T-helper 1 cell treated with Interleukin-12 subunit alpha and Interleukin-12 subunit beta and Interleukin-4 antibody, amounts not matched to agents 30 μg/mL and 1 μg/mL, for 36 hours (primary cell): ENCODE measurements at regions not wholly inside any gene's neighbourhood (a gene's known extent, or its start where the extent isn't known, plus 50 kb on each side); places are given as distances from the start of the nearest gene placed in this dataset.
"Not testable (repeated sequence)": the region's sequence is repeated elsewhere in the genome, so short reads cannot be mapped to it uniquely, and the experiment has no call there.

ENCODE experiments used
- H3K27ac Mint-ChIP-seq: one replicate; pipeline ENCODE4 v1.8.0; 2021; ENCODE audit warnings: mild to moderate bottlenecking, mixed read lengths
- H3K27me3 Mint-ChIP-seq: one replicate; pipeline ENCODE4 v1.8.0; 2021; ENCODE audit warnings: low read depth, mixed read lengths
- H3K36me3 Mint-ChIP-seq: one replicate; pipeline ENCODE4 v1.8.0; 2021; ENCODE audit warnings: low read depth, mixed read lengths
- H3K4me1 Mint-ChIP-seq: one replicate; pipeline ENCODE4 v1.8.0; 2021; ENCODE audit warnings: low read depth, mixed read lengths
- H3K4me3 Mint-ChIP-seq: one replicate; pipeline ENCODE4 v1.8.0; 2021; ENCODE audit warnings: mild to moderate bottlenecking, moderate library complexity, mixed read lengths
- H3K9me3 Mint-ChIP-seq: one replicate; pipeline ENCODE4 v1.8.0; 2021; ENCODE audit warnings: mixed read lengths

DNA sequence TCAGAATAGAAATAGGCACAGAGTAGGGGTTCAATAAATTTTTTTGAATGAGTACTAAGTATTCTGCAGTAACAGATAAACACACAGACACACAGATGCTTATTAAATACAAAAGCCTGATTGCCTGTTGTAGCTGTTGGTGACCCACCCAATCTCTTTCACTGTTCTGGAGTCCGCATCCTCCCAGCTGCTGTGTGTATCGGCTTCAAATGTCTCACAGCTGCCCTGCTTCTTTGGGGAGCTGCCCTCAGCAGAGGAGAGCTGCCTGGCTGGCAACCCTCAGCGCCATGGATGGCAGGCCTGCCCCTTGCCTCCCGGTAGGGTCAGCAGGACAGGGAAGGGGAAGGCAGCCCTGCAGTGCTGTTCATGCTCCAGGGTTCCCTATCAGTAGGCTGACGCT, 50.5 kb upstream of the PRNP start:
- Mint-ChIP-seq H3K36me3 (no peaks in the 10 kb centered on the region), H3K27me3 (peaks cover 15% of the 10 kb centered on the region), H3K27ac (no peak overlapping the region), H3K4me1 (peaks cover 2% of the 10 kb centered on the region), H3K9me3 (no peaks in the 10 kb centered on the region), H3K4me3 (no peak overlapping the region)

DNA sequence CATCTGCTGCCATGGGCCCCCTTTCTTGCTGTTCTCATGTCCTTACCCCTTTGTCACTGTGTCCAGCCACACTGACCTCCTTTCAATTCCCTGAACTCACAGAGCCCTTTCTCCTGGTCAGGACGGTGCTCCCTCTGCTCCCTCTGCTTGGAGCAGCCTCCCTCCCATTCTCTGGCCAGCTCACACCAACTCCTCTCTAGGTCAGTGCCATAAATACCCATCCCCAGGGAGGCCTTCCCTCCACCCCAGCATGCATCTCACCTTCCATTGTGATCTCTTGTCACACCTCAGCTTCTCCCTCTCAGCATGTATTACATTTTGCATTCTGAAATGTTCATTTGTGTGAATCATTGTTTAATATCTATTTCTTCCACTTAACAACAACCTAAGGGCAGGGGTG, 50.9 kb upstream of the PRNP start:
- Mint-ChIP-seq H3K4me3 (no peak overlapping the region), H3K9me3 (no peaks in the 10 kb centered on the region), H3K36me3 (no peaks in the 10 kb centered on the region), H3K4me1 (peaks cover 2% of the 10 kb centered on the region), H3K27me3 (peaks cover 15% of the 10 kb centered on the region), H3K27ac (no peak overlapping the region)

DNA sequence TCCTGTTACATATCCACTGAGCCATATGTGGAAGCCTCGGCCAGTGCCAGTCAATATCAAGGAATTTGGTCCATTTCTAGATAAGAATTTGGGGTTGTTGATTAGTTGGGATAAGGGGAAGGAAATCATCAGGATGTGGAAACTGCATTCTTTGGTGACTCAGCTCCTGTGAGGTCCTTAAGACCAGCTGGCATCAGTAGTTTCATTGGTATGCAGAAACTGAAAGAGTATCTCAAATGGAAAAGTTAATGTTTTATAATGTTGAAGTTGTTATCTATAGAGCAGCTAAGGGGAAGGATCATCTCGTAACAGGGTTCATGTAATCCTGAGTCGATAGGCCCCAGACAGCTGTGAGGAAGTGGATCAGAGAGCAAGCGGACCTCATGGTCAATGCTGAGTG, 52.5 kb upstream of the PRNP start:
- H3K36me3 Mint-ChIP-seq, result no peaks in the 10 kb centered on the region
- no peak overlapping the region for H3K4me3 Mint-ChIP-seq
- H3K4me1 Mint-ChIP-seq, result peaks cover 2% of the 10 kb centered on the region
- H3K27me3 Mint-ChIP-seq, result peaks cover 20% of the 10 kb centered on the region
- H3K9me3 Mint-ChIP-seq, result no peaks in the 10 kb centered on the region
- no peak overlapping the region for H3K27ac Mint-ChIP-seq

DNA sequence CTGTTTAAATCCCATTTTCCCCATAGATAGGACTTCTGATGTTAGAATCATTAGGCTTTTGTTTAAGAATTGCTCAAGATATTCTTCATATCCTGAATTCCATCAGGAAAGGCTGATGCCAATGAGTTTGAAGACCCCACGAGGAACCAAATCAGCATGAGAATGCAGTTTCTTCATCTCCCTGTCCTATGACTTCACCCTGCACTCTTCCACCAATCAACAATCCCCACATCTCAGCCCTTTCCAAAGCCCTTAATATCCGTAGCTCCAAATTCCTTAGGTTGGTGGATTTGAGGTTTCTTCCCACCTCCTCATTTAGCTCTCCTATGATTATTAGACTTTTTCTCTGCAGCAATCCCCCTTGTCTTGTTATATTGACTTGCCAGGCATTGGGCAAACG, 52.9 kb upstream of the PRNP start:
- Mint-ChIP-seq H3K4me1 (peaks cover 2% of the 10 kb centered on the region), H3K27me3 (peaks cover 20% of the 10 kb centered on the region), H3K4me3 (no peak overlapping the region), H3K36me3 (no peaks in the 10 kb centered on the region), H3K9me3 (no peaks in the 10 kb centered on the region), H3K27ac (no peak overlapping the region)

- Mint-ChIP-seq H3K27me3 (peaks cover 20% of the 10 kb centered on the region), H3K4me3 (no peak overlapping the region), H3K36me3 (no peaks in the 10 kb centered on the region), H3K27ac (no peak overlapping the region), H3K4me1 (peaks cover 2% of the 10 kb centered on the region), H3K9me3 (no peaks in the 10 kb centered on the region)
These were observed 53.4 kb upstream of the PRNP start for GRCh38 chr20:4632876-4633275.

GRCh38 chr20:4626228-4626627, 60.0 kb upstream of the PRNP start:
- H3K4me3 Mint-ChIP-seq, result no peak overlapping the region
- H3K9me3 Mint-ChIP-seq, result peaks cover 7% of the 10 kb centered on the region
- H3K36me3 Mint-ChIP-seq, result peaks cover 3% of the 10 kb centered on the region
- no peaks in the 10 kb centered on the region for H3K4me1 Mint-ChIP-seq
- H3K27me3 Mint-ChIP-seq, result peaks cover 38% of the 10 kb centered on the region
- no peak overlapping the region for H3K27ac Mint-ChIP-seq

GRCh38 chr20:4625687-4626086, 60.6 kb upstream of the PRNP start:
- Mint-ChIP-seq H3K9me3 (peaks cover 7% of the 10 kb centered on the region), H3K27me3 (peaks cover 42% of the 10 kb centered on the region), H3K36me3 (peaks cover 3% of the 10 kb centered on the region), H3K4me3 (no peak overlapping the region), H3K4me1 (no peaks in the 10 kb centered on the region), H3K27ac (no peak overlapping the region)

DNA sequence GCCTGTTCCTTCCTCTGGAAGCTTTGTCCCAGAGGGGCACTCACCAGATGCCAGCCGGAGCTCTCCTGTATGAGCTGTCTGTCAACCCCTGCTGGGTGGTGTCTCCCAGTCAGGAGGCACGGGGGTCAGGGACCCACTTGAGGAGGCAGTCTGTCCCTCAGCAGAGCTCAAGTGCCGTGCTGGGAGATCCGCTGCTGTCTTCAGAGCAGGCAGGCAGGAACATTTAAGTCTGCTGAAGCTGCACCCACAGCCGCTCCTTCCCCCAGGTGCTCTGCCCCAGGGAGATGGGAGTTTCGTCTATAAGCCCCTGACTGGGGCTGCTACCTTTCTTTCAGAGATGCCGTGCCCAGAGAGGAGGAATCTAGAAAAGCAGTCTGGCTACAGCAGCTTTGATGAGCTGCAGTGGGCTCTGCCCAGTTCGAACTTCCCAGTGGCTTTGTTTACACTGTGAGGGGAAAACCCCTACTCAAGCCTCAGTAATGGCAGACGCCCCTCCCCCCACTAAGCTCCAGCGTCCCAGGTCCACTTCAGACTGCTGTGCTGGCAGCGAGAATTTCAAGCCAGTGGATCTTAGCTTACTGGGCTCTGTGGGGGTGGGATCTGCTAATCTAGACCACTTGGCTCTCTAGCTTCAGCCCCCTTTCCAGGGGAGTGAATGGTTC, 61.5 kb upstream of the PRNP start:
- not testable (repeated sequence) for H3K36me3 Mint-ChIP-seq, H3K9me3 Mint-ChIP-seq, H3K4me3 Mint-ChIP-seq, H3K4me1 Mint-ChIP-seq, H3K27ac Mint-ChIP-seq
- H3K27me3 Mint-ChIP-seq, result peaks cover 40% of the 10 kb centered on the region

- Mint-ChIP-seq H3K9me3 (peaks cover 29% of the 10 kb centered on the region), H3K27me3 (peaks cover 34% of the 10 kb centered on the region)
- not testable (repeated sequence) for H3K36me3 Mint-ChIP-seq, H3K4me1 Mint-ChIP-seq, H3K4me3 Mint-ChIP-seq, H3K27ac Mint-ChIP-seq
These were observed 67.1 kb upstream of the PRNP start for GRCh38 chr20:4619144-4619543.

GRCh38 chr20:4617484-4617883, 68.8 kb upstream of the PRNP start:
- Mint-ChIP-seq H3K27me3 (peaks cover 25% of the 10 kb centered on the region), H3K36me3 (peaks cover 3% of the 10 kb centered on the region), H3K4me1 (peaks cover 2% of the 10 kb centered on the region), H3K4me3 (no peak overlapping the region), H3K9me3 (peaks cover 29% of the 10 kb centered on the region), H3K27ac (no peak overlapping the region)

DNA sequence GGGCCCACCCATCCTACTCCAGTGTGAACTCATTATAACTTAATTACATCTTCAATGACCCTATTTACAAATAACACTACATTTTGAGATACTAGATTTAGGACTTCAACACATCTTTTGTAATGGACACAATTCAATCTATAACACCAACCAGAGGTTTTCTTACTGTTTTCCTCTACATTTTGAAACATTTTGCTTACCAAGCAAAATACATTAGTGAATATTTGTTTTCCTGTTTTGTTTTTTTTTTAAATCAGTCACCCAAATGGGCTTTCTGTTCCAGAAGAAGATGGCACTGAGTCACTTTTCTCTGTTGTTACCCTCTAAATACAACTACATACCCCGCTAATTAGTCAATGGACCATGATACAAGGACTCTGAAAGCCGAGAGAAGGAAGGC, 69.2 kb upstream of the PRNP start:
- Mint-ChIP-seq H3K36me3 (peaks cover 3% of the 10 kb centered on the region), H3K9me3 (peaks cover 24% of the 10 kb centered on the region), H3K4me3 (no peak overlapping the region), H3K4me1 (peaks cover 2% of the 10 kb centered on the region), H3K27me3 (peaks cover 23% of the 10 kb centered on the region), H3K27ac (no peak overlapping the region)

- Mint-ChIP-seq H3K27ac (no peak overlapping the region), H3K4me3 (no peak overlapping the region), H3K9me3 (peaks cover 22% of the 10 kb centered on the region), H3K4me1 (peaks cover 2% of the 10 kb centered on the region), H3K36me3 (no peaks in the 10 kb centered on the region), H3K27me3 (peaks cover 8% of the 10 kb centered on the region)
These were observed 72.3 kb upstream of the PRNP start for GRCh38 chr20:4613718-4614620.

- peaks cover 5% of the 10 kb centered on the region for H3K27me3 Mint-ChIP-seq
- no peaks in the 10 kb centered on the region for H3K36me3 Mint-ChIP-seq
- peaks cover 2% of the 10 kb centered on the region for H3K4me1 Mint-ChIP-seq
- H3K4me3 Mint-ChIP-seq, result no peak overlapping the region
- no peak overlapping the region for H3K27ac Mint-ChIP-seq
- H3K9me3 Mint-ChIP-seq, result peaks cover 18% of the 10 kb centered on the region
These were observed 73.1 kb upstream of the PRNP start for GRCh38 chr20:4613184-4613583.

GRCh38 chr20:4610871-4611270, 75.4 kb upstream of the PRNP start:
- Mint-ChIP-seq H3K27me3 (peaks cover 15% of the 10 kb centered on the region), H3K27ac (no peak overlapping the region)

GRCh38 chr20:4609511-4609910, 76.7 kb upstream of the PRNP start:
- Mint-ChIP-seq H3K9me3 (no peaks in the 10 kb centered on the region), H3K4me3 (no peak overlapping the region)

More at GRCh38 chr20:4610871-4611270, 75.4 kb upstream of the PRNP start:
- peaks cover 2% of the 10 kb centered on the region for H3K4me1 Mint-ChIP-seq
- H3K4me3 Mint-ChIP-seq, result no peak overlapping the region
- H3K9me3 Mint-ChIP-seq, result peaks cover 3% of the 10 kb centered on the region
- no peaks in the 10 kb centered on the region for H3K36me3 Mint-ChIP-seq

More at GRCh38 chr20:4609511-4609910, 76.7 kb upstream of the PRNP start:
- Mint-ChIP-seq H3K27ac (no peak overlapping the region), H3K4me1 (peaks cover 2% of the 10 kb centered on the region), H3K36me3 (no peaks in the 10 kb centered on the region), H3K27me3 (peaks cover 29% of the 10 kb centered on the region)
